Loucy (cell line): ENCODE measurements at regions not wholly inside any gene's neighbourhood (a gene's known extent, or its start where the extent isn't known, plus 50 kb on each side); places are given as distances from the start of the nearest gene placed in this dataset.
"Not testable (repeated sequence)": the region's sequence is repeated elsewhere in the genome, so short reads cannot be mapped to it uniquely, and the experiment has no call there.

Experiments used
- H2AFZ ChIP-seq: fragments of 200-600 bp; sonication (generic); 2 replicates; pipeline ENCODE4 v1.6.0; 2016; ENCODE audit warnings: antibody characterized with exemption, mild to moderate bottlenecking, low read length, moderate library complexity
- H3F3A ChIP-seq: fragments of 200-600 bp; 2 replicates; pipeline ENCODE4 v1.6.0; 2016; ENCODE audit warnings: antibody characterized with exemption, low read depth, mild to moderate bottlenecking
- H3K27me3 ChIP-seq: fragments of 200-600 bp; sonication (generic); 2 replicates; pipeline ENCODE4 v1.6.1; 2014; ENCODE audit warnings: low read length, mild to moderate bottlenecking; ENCODE audit not compliant: insufficient read depth, poor library complexity, severe bottlenecking
- H3K36me3 ChIP-seq: fragments of 200-600 bp; sonication (generic); 2 replicates; pipeline ENCODE4 v1.6.1; 2016; ENCODE audit warnings: low read length; ENCODE audit not compliant: insufficient read depth
- H3K4me1 ChIP-seq: fragments of 200-600 bp; sonication (generic); 2 replicates; pipeline ENCODE4 v1.5.1; 2014; ENCODE audit warnings: low read length, mild to moderate bottlenecking; ENCODE audit not compliant: insufficient read depth, poor library complexity, severe bottlenecking
- H3K4me2 ChIP-seq: fragments of 200-600 bp; sonication (generic); 2 replicates; pipeline ENCODE4 v1.6.0; 2014; ENCODE audit warnings: antibody characterized with exemption, low read length, low read depth, mild to moderate bottlenecking; ENCODE audit not compliant: poor library complexity, severe bottlenecking
- H3K4me3 ChIP-seq: fragments of 200-600 bp; sonication (generic); 2 replicates; pipeline ENCODE4 v1.5.1; 2014; ENCODE audit warnings: low read length, mild to moderate bottlenecking, mixed read lengths; ENCODE audit not compliant: poor library complexity, severe bottlenecking
- H3K79me2 ChIP-seq: fragments of 200-600 bp; sonication (generic); 2 replicates; pipeline ENCODE4 v1.6.1; 2014; ENCODE audit warnings: low read length; ENCODE audit not compliant: insufficient read depth
- H3K9ac ChIP-seq: fragments of 200-600 bp; sonication (generic); 2 replicates; pipeline ENCODE4 v1.6.0; 2014; ENCODE audit warnings: mild to moderate bottlenecking, low read depth, low read length, moderate library complexity; ENCODE audit not compliant: poor library complexity, severe bottlenecking
- H3K9me2 ChIP-seq: fragments of 200-600 bp; sonication (generic); replicated peaks from 2 replicates; pipeline ENCODE4 v1.6.1; 2016; ENCODE audit warnings: low read depth, low read length, mixed read lengths
- H3K9me3 ChIP-seq: fragments of 200-600 bp; sonication (generic); 2 replicates; pipeline ENCODE4 v1.6.1; 2014; ENCODE audit warnings: mild to moderate bottlenecking, antibody characterized with exemption, low read length, low read depth; ENCODE audit not compliant: insufficient read depth
- H4K20me1 ChIP-seq: fragments of 200-600 bp; sonication (generic); 2 replicates; pipeline ENCODE4 v1.6.0; 2014; ENCODE audit warnings: antibody characterized with exemption, low read length, mild to moderate bottlenecking; ENCODE audit not compliant: insufficient read depth, poor library complexity, severe bottlenecking

GRCh38 chr1:148432318-148432717, 50.8 kb downstream of the PPIAL4G start:
- not testable (repeated sequence) for H3K9ac ChIP-seq, H3K4me3 ChIP-seq, H3K9me3 ChIP-seq, H3K4me1 ChIP-seq, H3F3A ChIP-seq, H4K20me1 ChIP-seq, H2AFZ ChIP-seq, H3K4me2 ChIP-seq, H3K79me2 ChIP-seq, H3K9me2 ChIP-seq, H3K27me3 ChIP-seq
- peaks cover 15% of the 10 kb centered on the region; the same call in 1 of the 2 replicates for H3K36me3 ChIP-seq

GRCh38 chr1:148429856-148430255, 53.2 kb downstream of the PPIAL4G start:
- not testable (repeated sequence) for H3K4me2 ChIP-seq, H3K4me1 ChIP-seq, H3K79me2 ChIP-seq, H4K20me1 ChIP-seq, H3K9ac ChIP-seq, H2AFZ ChIP-seq, H3F3A ChIP-seq, H3K9me3 ChIP-seq, H3K9me2 ChIP-seq, H3K27me3 ChIP-seq, H3K4me3 ChIP-seq
- H3K36me3 ChIP-seq = peaks cover 15% of the 10 kb centered on the region; the same call in 1 of the 2 replicates

- H4K20me1 ChIP-seq, H3K79me2 ChIP-seq, H3K36me3 ChIP-seq, H3K4me3 ChIP-seq, H3K9ac ChIP-seq, H3K4me2 ChIP-seq, H3F3A ChIP-seq, H3K9me3 ChIP-seq, H3K27me3 ChIP-seq, H2AFZ ChIP-seq, H3K9me2 ChIP-seq, H3K4me1 ChIP-seq: not testable (repeated sequence)
Observed at GRCh38 chr1:148426940-148427611, 56.0 kb downstream of the PPIAL4G start.

- H3K4me1 ChIP-seq, H3F3A ChIP-seq, H3K79me2 ChIP-seq, H3K9me3 ChIP-seq, H3K4me3 ChIP-seq, H4K20me1 ChIP-seq, H3K36me3 ChIP-seq, H3K4me2 ChIP-seq, H3K27me3 ChIP-seq, H3K9ac ChIP-seq, H3K9me2 ChIP-seq, H2AFZ ChIP-seq: not testable (repeated sequence)
Observed at GRCh38 chr1:148426385-148426784, 56.7 kb downstream of the PPIAL4G start.

GRCh38 chr1:148424143-148425003, 58.7 kb downstream of the PPIAL4G start:
- H2AFZ ChIP-seq, H3K4me2 ChIP-seq, H3K36me3 ChIP-seq, H3F3A ChIP-seq, H3K79me2 ChIP-seq, H3K4me1 ChIP-seq, H3K9ac ChIP-seq, H3K27me3 ChIP-seq, H4K20me1 ChIP-seq, H3K9me2 ChIP-seq, H3K4me3 ChIP-seq, H3K9me3 ChIP-seq: not testable (repeated sequence)

GRCh38 chr1:148422921-148423320, 60.2 kb downstream of the PPIAL4G start:
- not testable (repeated sequence) for H4K20me1 ChIP-seq, H3K4me2 ChIP-seq, H3K27me3 ChIP-seq, H3K79me2 ChIP-seq, H3K9me2 ChIP-seq, H3K36me3 ChIP-seq, H3K9me3 ChIP-seq, H3K4me1 ChIP-seq, H3K4me3 ChIP-seq, H2AFZ ChIP-seq, H3F3A ChIP-seq, H3K9ac ChIP-seq

- H3K4me1 ChIP-seq, H3K9me3 ChIP-seq, H3K9ac ChIP-seq, H3K4me2 ChIP-seq, H3K27me3 ChIP-seq, H3K9me2 ChIP-seq, H2AFZ ChIP-seq, H3K79me2 ChIP-seq, H3F3A ChIP-seq, H3K36me3 ChIP-seq, H4K20me1 ChIP-seq, H3K4me3 ChIP-seq: not testable (repeated sequence)
Observed at GRCh38 chr1:148417241-148417640, 65.9 kb downstream of the PPIAL4G start.
